DMS114 treated with DMSO at 0.1 percent for 48 hours (cell line): ENCODE measurements at regions not wholly inside any gene's neighbourhood (a gene's known extent, or its start where the extent isn't known, plus 50 kb on each side); places are given as distances from the start of the nearest gene placed in this dataset.
"Not testable (repeated sequence)": the region's sequence is repeated elsewhere in the genome, so short reads cannot be mapped to it uniquely, and the experiment has no call there.

Experiments
- DNase-seq: peaks from one replicate; lab custom pipeline; 2025; ENCODE audit not compliant: unreplicated experiment; lab: John Stamatoyannopoulos, UW

GRCh38 chr4:186481998-186482790, 73.2 kb downstream of the MTNR1A start:
- no peak for DNase-seq

DNA sequence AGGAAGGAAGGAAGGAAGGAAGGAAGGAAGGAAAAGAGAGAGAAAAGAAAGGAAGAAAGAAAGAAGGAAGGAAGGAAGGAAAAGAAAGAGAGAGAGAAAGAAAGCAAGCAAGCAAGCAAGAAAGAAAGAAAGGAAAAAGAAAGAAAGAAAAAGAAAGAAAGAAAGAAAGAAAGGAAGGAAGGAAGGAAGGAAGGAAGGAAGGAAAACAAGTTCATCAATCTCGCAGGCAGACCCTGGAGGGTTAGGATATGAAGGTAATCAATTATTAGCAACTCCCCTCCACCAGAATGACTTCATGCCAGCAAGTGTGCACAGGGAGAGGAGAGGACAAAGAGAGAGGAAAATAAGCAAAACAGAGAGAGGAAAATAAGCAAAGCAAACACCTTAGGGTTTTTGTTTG, 80.2 kb downstream of the MTNR1A start:
- no peak for DNase-seq

- DNase-seq, result no peak
Observed at GRCh38 chr4:186473933-186474332, 81.4 kb downstream of the MTNR1A start.

DNA sequence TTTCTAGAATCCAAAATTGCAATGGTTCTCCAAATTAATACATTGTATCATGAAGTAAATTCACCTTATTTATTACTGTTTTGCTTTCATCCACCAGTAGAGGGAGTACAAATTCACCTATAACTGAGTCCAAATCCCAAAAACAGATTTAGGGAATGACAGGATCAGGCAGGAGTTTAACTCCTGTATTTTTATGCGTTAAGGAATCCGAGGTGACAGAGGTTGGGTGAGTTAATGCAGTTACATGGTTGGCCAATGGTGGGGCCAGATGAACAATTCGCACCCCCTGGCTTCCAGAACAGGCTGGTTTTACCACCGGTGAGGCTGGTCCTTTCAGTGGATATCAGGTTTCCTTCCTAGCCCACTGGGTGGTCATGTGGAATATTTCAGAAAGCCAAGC, 82.4 kb downstream of the MTNR1A start:
- DNase-seq, result peak; percentile 39

- DNase-seq, result no peak
Observed at GRCh38 chr4:186471441-186471840, 83.9 kb downstream of the MTNR1A start.

- DNase-seq, result no peak
Observed at GRCh38 chr4:186458050-186458449, 97.3 kb downstream of the MTNR1A start.

GRCh38 chr4:186451982-186452381, 103.4 kb downstream of the MTNR1A start:
- no peak for DNase-seq

- no peak for DNase-seq
Observed at GRCh38 chr4:186449954-186450353, 105.4 kb downstream of the MTNR1A start.

DNA sequence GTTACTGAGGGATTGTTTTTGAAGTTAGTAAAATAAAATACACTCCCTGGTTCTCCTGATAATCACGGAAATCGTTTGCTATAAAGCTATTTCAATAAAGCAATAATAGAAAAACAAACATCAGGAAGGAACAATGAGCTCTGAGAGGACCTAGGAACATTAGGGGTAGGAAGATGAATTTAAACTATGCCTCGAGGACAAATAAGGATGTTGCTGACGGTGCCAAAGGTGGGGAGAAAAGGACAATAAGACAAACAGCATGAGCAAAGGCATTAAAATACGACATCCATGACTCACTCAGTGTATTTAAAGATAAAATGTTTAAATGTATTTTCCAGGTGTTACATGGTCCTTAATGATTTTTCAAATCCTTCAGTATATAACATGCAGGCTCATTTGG, 110.3 kb downstream of the MTNR1A start:
- DNase-seq, result no peak

DNA sequence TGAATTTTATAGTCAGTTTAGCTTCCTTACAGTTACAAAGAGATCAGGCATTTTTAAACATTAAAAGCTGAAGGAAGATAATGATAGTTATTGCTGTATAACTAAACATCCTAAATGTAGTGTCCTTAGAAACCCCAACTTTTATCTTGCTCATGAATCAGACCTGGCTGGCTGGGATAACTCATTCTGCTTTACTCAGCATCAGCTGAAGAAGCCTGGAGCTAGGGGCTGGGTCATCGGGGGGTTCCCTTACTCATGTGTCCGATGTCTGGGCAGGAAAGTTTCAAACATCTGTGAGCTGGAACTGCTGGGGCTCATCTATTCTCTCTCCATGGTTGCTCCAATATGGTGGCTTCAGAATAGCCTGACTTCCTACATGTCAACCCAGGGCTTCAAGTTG, 113.9 kb downstream of the MTNR1A start:
- no peak for DNase-seq

GRCh38 chr4:186428481-186428880, 126.9 kb downstream of the MTNR1A start:
- no peak for DNase-seq

GRCh38 chr4:186424745-186425144, 130.6 kb downstream of the MTNR1A start:
- DNase-seq, result no peak

- DNase-seq, result no peak
Observed at GRCh38 chr4:186422296-186422695, 133.1 kb downstream of the MTNR1A start.

DNA sequence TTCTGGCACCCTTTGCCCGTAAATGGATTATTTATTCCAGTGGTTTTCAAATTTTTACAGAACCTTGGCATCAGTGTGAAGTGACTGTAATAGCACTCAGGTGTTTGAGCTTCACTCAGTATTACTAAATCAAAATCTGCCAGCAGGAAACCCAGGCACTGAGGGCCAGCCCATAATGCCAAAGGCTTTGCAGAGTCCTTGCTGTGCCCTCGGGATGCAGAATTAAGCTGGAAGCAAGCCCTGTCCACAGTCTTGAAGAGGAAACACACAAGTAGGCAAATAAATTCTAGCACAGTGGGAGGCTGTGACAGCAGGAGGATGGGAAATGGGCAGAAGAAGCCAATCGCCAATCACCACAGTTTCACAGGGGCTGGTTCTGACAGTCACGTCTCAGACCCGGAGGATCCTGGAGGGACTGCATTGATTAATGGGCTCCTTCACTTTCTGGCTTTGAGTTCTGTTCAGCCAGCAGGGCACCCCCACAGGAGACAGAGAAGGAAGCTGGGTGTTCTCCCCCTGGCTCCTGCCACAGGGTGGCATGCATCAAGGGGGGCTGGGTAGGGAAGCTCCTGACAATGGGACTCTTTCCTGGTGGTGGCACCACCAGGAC, 138.8 kb downstream of the MTNR1A start:
- DNase-seq, result no peak

- no peak for DNase-seq
Observed at GRCh38 chr4:186414390-186414789, 141.0 kb downstream of the MTNR1A start.

- DNase-seq, result no peak
Observed at GRCh38 chr4:186405957-186406356, 140.0 kb downstream of the F11 start.

GRCh38 chr4:186404562-186405134, 138.7 kb downstream of the F11 start:
- no peak for DNase-seq

- DNase-seq, result no peak
Observed at GRCh38 chr4:186400676-186401075, 134.7 kb downstream of the F11 start.

DNA sequence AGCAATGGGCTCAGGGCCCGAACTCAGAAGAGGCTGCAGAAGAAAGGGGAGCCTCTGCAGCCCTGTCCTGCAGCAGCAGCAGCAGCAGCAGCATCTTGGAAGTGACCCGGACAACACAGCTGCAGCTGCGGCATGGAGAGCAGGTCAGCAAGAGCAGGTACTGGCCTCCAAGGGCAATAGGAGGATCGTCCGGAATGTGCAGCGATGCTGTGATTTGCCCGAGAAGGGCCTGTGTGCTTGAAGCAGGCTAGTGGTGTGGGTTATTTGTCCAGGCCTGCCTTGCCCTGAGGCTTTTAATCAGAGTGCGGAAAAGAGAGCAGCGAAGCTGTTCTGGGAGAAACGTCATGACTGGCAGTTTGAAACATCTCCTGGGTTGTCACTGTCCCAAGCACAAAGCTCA, 126.0 kb downstream of the F11 start:
- no peak for DNase-seq

DNA sequence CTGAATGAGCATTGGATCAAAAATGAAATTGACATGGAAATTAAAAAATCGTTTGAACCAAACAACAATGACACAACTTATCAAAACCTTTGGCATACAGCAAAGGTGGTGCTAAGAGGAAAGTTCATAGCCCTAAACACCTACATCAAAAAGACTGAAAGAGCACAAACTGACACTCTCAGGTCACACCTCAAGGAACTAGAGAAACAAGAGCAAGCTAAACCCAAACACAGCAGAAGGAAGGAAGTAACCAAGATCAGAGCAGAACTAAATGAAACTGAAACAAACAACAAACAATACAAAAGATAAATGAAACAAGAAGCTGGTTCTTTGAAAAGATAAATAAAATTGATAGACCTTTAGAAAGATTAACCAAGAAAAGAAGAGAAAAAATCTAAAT, 118.3 kb downstream of the F11 start:
- not testable (repeated sequence) for DNase-seq

DNA sequence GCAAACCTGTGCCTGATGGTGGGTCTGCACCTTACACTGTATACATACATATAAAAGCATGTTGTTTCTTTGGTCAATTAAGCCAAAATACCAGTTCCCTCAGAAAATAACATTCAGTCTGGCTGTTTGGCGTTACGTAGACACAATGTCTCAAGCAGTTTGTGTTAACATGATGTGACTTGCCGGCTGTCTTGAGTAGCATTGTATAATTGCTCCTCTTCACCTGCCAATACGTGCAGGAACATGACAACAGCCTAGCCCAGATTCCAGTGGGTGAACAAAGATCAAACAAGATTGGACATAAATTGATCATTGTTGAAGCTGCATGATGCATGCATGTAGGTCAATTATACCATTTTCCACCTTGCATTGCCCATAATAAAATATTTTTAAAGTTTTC, 102.3 kb downstream of the F11 start:
- DNase-seq, result no peak

GRCh38 chr4:186366326-186366725, 100.3 kb downstream of the F11 start:
- DNase-seq, result no peak
